Smooth muscle cell (in vitro differentiated cells): ENCODE measurements at regions not wholly inside any gene's neighbourhood (a gene's known extent, or its start where the extent isn't known, plus 50 kb on each side); places are given as distances from the start of the nearest gene placed in this dataset.

Experiments used
- DNase-seq: peaks from one replicate; lab custom pipeline; 2025; ENCODE audit not compliant: unreplicated experiment; lab: John Stamatoyannopoulos, UW
- H2AFZ ChIP-seq: fragments of 200-600 bp; sonication (generic); 2 replicates; pipeline ENCODE4 v1.6.0; 2016; ENCODE audit warnings: antibody characterized with exemption, low read depth, mild to moderate bottlenecking
- H3F3A ChIP-seq: fragments of 200-600 bp; sonication (generic); 2 replicates; pipeline ENCODE4 v1.6.0; 2017; ENCODE audit warnings: antibody characterized with exemption, low read depth
- H3K27ac ChIP-seq: fragments of 200-600 bp; sonication (generic); 2 replicates; pipeline ENCODE4 v1.5.1; 2016; ENCODE audit warnings: low read depth, mild to moderate bottlenecking
- H3K27me3 ChIP-seq: fragments of 200-600 bp; sonication (generic); 2 replicates; pipeline ENCODE4 v1.6.1; 2016; ENCODE audit warnings: low read depth, mild to moderate bottlenecking
- H3K36me3 ChIP-seq: fragments of 200-600 bp; sonication (generic); 2 replicates; pipeline ENCODE4 v1.5.1; 2016; ENCODE audit warnings: low read depth
- H3K4me1 ChIP-seq: fragments of 200-600 bp; sonication (generic); 2 replicates; pipeline ENCODE4 v1.5.1; 2016; ENCODE audit warnings: low read depth
- H3K4me2 ChIP-seq: fragments of 200-600 bp; sonication (generic); 2 replicates; pipeline ENCODE4 v1.6.0; 2016; ENCODE audit warnings: mild to moderate bottlenecking
- H3K4me3 ChIP-seq: fragments of 200-600 bp; sonication (generic); 2 replicates; pipeline ENCODE4 v1.5.1; 2016; ENCODE audit warnings: mild to moderate bottlenecking
- H3K79me2 ChIP-seq: fragments of 200-600 bp; sonication (generic); 2 replicates; pipeline ENCODE4 v1.6.0; 2016; ENCODE audit warnings: low read depth, mild to moderate bottlenecking
- H3K9ac ChIP-seq: fragments of 200-600 bp; sonication (generic); 2 replicates; pipeline ENCODE4 v1.6.0; 2016; ENCODE audit warnings: low read depth
- H3K9me3 ChIP-seq: fragments of 200-600 bp; sonication (generic); replicated peaks from 2 replicates; pipeline ENCODE4 v1.5.1; 2016; ENCODE audit warnings: low read depth
- H4K20me1 ChIP-seq: fragments of 200-600 bp; sonication (generic); 2 replicates; pipeline ENCODE4 v1.6.0; 2016; ENCODE audit warnings: low read depth
- WGBS: methylation state at CpG from one replicate; pipeline ENCODE4 v1.1.7; 2016; ENCODE audit warnings: low lambda C conversion rate; 5-methylcytosine and 5-hydroxymethylcytosine counted together
- TF ChIP-seq, protein P1 (sequence below): fragments of 200-600 bp; sonication (generic); IDR thresholded peaks from 2 replicates; pipeline ENCODE4 v1.5.1; 2017; ENCODE audit warnings: borderline replicate concordance, mild to moderate bottlenecking, antibody characterized with exemption; ENCODE audit not compliant: insufficient read depth, poor library complexity, severe bottlenecking

GRCh38 chr3:72199530-72199929 lies 414.6 kb upstream of the PROK2 start:
- Histone ChIP-seq H2AFZ (no peak overlapping the region), H3K4me1 (no peaks in the 10 kb centered on the region), H3K4me2 (no peak overlapping the region), H3K9me3 (no peaks in the 10 kb centered on the region), H3K27me3 (no peaks in the 10 kb centered on the region), H3K4me3 (no peak overlapping the region), H3K79me2 (no peaks in the 10 kb centered on the region), H3K36me3 (no peaks in the 10 kb centered on the region), H3K27ac (no peak overlapping the region), H4K20me1 (no peaks in the 10 kb centered on the region), H3K9ac (no peak overlapping the region), H3F3A (peaks cover 4% of the 10 kb centered on the region)
- TF ChIP-seq, protein P1, sequence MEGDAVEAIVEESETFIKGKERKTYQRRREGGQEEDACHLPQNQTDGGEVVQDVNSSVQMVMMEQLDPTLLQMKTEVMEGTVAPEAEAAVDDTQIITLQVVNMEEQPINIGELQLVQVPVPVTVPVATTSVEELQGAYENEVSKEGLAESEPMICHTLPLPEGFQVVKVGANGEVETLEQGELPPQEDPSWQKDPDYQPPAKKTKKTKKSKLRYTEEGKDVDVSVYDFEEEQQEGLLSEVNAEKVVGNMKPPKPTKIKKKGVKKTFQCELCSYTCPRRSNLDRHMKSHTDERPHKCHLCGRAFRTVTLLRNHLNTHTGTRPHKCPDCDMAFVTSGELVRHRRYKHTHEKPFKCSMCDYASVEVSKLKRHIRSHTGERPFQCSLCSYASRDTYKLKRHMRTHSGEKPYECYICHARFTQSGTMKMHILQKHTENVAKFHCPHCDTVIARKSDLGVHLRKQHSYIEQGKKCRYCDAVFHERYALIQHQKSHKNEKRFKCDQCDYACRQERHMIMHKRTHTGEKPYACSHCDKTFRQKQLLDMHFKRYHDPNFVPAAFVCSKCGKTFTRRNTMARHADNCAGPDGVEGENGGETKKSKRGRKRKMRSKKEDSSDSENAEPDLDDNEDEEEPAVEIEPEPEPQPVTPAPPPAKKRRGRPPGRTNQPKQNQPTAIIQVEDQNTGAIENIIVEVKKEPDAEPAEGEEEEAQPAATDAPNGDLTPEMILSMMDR: no peak
- WGBS: 86% methylated on average over 3 of the region's 3 CpGs
- DNase-seq: no peak

DNA sequence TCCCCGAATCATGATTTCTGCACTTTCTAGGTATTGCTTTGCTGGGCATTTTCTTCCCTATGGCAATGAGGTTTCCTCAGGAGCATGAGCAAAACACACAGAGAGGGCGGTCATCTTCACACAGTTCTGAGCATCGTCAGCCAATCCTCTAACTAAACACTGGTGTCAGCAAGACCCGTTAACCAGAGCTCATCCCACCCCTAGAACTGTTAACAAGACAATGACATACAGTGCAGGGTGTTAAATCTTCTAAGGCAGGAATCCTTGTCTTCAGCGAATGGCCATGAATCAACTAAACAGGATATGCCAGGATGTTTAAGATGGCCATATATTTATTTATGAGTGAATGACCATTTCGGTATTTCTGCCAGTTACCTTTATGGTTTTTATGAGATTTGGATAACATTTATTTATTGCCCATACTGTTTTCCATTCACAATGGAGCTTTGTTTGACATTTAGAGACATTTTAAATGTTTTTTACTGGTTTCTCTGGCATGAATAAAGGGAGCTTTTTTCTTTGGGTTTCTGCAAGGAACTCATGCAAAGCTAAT lies 411.5 kb upstream of the PROK2 start:
- H3K9me3 ChIP-seq: no peaks in the 10 kb centered on the region
- no peaks in the 10 kb centered on the region for H3K36me3 ChIP-seq
- no peak overlapping the region for H2AFZ ChIP-seq
- no peaks in the 10 kb centered on the region for H4K20me1 ChIP-seq
- no peaks in the 10 kb centered on the region for H3F3A ChIP-seq
- no peak for DNase-seq
- H3K4me1 ChIP-seq: no peaks in the 10 kb centered on the region
- H3K27ac ChIP-seq: no peak overlapping the region
- H3K4me2 ChIP-seq: no peak overlapping the region
- H3K79me2 ChIP-seq: no peaks in the 10 kb centered on the region
- H3K4me3 ChIP-seq: no peak overlapping the region
- WGBS: 75% methylated on average over 6 of the region's 6 CpGs
- H3K27me3 ChIP-seq: no peaks in the 10 kb centered on the region
- no peak overlapping the region for H3K9ac ChIP-seq
- TF ChIP-seq, protein P1: no peak

DNA sequence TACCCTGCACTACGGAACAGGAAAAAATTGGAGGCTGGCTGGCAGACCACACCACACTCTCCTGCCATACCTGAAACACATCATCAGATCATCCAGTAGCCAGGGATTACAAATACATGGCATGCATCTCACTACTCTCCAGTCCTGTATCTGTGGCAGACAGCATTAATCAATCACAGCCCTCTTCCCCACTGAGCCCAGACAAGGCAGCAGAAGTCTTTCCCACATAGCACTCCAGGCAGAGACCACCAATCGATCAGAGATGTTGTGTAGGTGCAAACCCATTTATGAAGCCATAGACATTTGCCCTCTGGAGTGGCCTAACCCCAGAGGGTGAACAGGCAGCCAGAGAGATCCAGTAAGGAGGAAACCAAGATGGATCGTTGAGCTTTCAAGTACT lies 410.9 kb upstream of the PROK2 start:
- H3F3A ChIP-seq: no peaks in the 10 kb centered on the region
- no peak overlapping the region for H3K27ac ChIP-seq
- H3K27me3 ChIP-seq: no peaks in the 10 kb centered on the region
- no peak overlapping the region for H2AFZ ChIP-seq
- H3K9ac ChIP-seq: no peak overlapping the region
- no peaks in the 10 kb centered on the region for H3K9me3 ChIP-seq
- no peak overlapping the region for H3K4me2 ChIP-seq
- no peaks in the 10 kb centered on the region for H3K36me3 ChIP-seq
- H3K4me1 ChIP-seq: no peaks in the 10 kb centered on the region
- H4K20me1 ChIP-seq: no peaks in the 10 kb centered on the region
- H3K79me2 ChIP-seq: no peaks in the 10 kb centered on the region
- 95% methylated on average over 3 of the region's 3 CpGs for WGBS
- DNase-seq: no peak
- TF ChIP-seq, protein P1: no peak
- H3K4me3 ChIP-seq: no peak overlapping the region

- 81% methylated on average over 6 of the region's 6 CpGs for WGBS
Observed at GRCh38 chr3:72194458-72194857, 409.5 kb upstream of the PROK2 start.

More at GRCh38 chr3:72194458-72194857, 409.5 kb upstream of the PROK2 start:
- DNase-seq: no peak
- no peaks in the 10 kb centered on the region for H3K36me3 ChIP-seq
- no peaks in the 10 kb centered on the region for H3F3A ChIP-seq
- H3K4me2 ChIP-seq: no peak overlapping the region
- H3K4me1 ChIP-seq: no peaks in the 10 kb centered on the region
- no peak overlapping the region for H3K27ac ChIP-seq
- TF ChIP-seq, protein P1: no peak
- H3K27me3 ChIP-seq: no peaks in the 10 kb centered on the region
- H3K79me2 ChIP-seq: no peaks in the 10 kb centered on the region
- H2AFZ ChIP-seq: no peak overlapping the region
- no peaks in the 10 kb centered on the region for H3K9me3 ChIP-seq
- H4K20me1 ChIP-seq: no peaks in the 10 kb centered on the region
- H3K4me3 ChIP-seq: no peak overlapping the region
- no peak overlapping the region for H3K9ac ChIP-seq
